ENCODE measurements at regions not wholly inside any gene's neighbourhood (a gene's known extent, or its start where the extent isn't known, plus 50 kb on each side); places are given as distances from the start of the nearest gene placed in this dataset.
A peak's percentile ranks its signal among the peaks of the same experiment; 100 is the strongest.

DNA sequence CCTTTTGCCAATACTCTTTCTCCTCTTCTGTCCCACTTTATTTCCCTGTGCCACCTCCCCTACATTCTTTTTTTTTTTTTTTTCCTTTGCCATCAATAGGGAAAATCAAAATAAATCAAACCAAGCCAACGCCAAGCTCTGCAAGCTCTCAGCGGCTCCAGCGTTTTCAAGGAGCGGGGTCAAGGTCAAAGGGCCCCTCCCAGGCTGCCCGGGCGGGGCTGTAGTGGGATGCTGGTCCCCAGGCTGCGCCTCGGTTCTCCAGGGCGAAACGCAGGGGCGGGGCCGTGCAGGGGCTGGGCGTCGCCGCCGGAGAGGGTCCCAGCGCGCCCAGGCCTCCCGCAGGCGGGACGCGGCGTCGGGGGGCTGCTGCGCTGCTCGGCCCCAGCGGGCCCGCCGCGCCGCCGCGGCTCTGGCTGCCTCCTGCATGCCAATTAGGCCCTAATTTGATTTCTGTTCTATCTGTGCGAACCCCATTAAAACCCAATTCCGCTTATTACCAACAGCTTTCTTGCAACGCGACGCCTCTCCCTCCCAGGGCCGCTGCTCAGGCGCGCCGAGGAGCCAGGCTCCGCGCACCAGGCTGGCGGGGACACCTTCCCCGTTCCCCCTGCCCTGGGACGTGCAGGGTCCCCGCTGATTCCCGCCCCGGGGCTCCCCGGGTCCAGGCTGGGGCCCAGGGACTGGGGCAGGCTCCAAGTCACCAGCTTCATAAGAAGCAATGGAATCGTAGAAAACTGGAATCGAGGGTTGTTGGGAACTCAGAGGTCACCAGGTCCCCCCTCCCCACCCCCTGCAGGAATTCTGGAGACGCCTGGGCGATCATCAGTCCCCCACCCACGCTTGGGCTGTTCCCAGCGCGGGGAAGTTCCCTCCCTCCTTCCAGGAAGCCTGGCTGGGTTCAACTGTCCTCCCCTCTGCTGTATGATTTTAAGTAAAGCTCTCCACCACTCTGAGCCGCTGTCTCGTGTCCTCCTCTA, 50.7 kb upstream of the MAP1LC3B2 start:
- no peak for TF ChIP-seq CTCF (conservative IDR thresholded peaks at IDR 0.05; ENCODE audit: low read depth)
- ChIA-PET CTCF (interaction anchor here (0.6 to 1.0 kb wide), 2 partner anchors 41 to 53 kb away, joined by 3 read pairs; no protein-coding TSS in a partner anchor), POLR2A (ENCODE audit: low non-redundant PET) (no interaction called here)
- no peak for DNase-seq (ENCODE audit: low spot score)
- peak overlapping the region; percentile 70 for H3K27ac ChIP-seq
